DND-41 (cell line): ENCODE measurements at regions not wholly inside any gene's neighbourhood (a gene's known extent, or its start where the extent isn't known, plus 50 kb on each side); places are given as distances from the start of the nearest gene placed in this dataset.

Source experiments
- EZH2 ChIP-seq: IDR thresholded peaks from 3 replicates; pipeline ENCODE4 v1.6.1; 2012; ENCODE audit warnings: borderline replicate concordance, low read depth, mild to moderate bottlenecking, moderate library complexity, low read length, inconsistent platforms; ENCODE audit not compliant: severe bottlenecking
- TF ChIP-seq, protein P1 (sequence below): IDR thresholded peaks from 2 replicates; pipeline ENCODE4 v1.5.1; 2012; ENCODE audit warnings: borderline replicate concordance, low read length, moderate library complexity, mild to moderate bottlenecking; ENCODE audit not compliant: poor library complexity, severe bottlenecking; ENCODE audit errors: extremely low read depth

- TF ChIP-seq, protein P1, sequence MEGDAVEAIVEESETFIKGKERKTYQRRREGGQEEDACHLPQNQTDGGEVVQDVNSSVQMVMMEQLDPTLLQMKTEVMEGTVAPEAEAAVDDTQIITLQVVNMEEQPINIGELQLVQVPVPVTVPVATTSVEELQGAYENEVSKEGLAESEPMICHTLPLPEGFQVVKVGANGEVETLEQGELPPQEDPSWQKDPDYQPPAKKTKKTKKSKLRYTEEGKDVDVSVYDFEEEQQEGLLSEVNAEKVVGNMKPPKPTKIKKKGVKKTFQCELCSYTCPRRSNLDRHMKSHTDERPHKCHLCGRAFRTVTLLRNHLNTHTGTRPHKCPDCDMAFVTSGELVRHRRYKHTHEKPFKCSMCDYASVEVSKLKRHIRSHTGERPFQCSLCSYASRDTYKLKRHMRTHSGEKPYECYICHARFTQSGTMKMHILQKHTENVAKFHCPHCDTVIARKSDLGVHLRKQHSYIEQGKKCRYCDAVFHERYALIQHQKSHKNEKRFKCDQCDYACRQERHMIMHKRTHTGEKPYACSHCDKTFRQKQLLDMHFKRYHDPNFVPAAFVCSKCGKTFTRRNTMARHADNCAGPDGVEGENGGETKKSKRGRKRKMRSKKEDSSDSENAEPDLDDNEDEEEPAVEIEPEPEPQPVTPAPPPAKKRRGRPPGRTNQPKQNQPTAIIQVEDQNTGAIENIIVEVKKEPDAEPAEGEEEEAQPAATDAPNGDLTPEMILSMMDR = no peak
- no peak for TF ChIP-seq EZH2
Observed at GRCh38 chr9:134526584-134527477, 114.8 kb upstream of the COL5A1 start.
